Choroid plexus epithelial cell (primary cell): ENCODE measurements at regions not wholly inside any gene's neighbourhood (a gene's known extent, or its start where the extent isn't known, plus 50 kb on each side); places are given as distances from the start of the nearest gene placed in this dataset.
"Not testable (repeated sequence)": the region's sequence is repeated elsewhere in the genome, so short reads cannot be mapped to it uniquely, and the experiment has no call there.

Experiments used
- DNase-seq: peaks from one replicate; pipeline ENCODE4 v3.0.0-alpha.2; 2010; ENCODE audit warnings: low read depth
- H3K4me3 ChIP-seq: 2 replicates; pipeline ENCODE4 v1.5.1; 2011; ENCODE audit warnings: low read depth, mild to moderate bottlenecking, control low read depth, low read length, moderate library complexity
- TF ChIP-seq, protein P1 (sequence below): conservative IDR thresholded peaks from 2 replicates; pipeline ENCODE4 v1.5.1; 2011; ENCODE audit warnings: low read depth, mild to moderate bottlenecking, control low read depth, inconsistent platforms, low read length, moderate library complexity

DNA sequence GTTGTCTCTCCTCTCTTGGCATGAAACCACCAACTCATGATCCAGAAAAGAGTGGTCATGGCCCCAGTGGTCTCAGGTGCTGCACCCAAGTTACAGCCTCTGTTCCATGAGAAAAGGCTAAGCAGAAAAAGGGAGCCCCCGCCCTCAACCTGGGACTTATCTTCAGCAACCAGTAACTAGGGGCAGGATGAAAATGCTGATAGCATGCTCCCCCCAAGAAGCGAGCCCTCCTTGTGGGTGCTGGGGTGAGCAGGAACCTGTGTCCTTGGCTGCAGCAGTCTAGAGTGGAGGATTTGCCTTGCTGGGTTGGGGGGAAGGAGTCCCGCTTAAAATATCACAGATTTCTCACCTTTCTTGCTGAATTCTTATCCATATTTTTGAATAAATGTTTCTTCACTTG lies 490.0 kb downstream of the SUCLG1 start:
- no peak overlapping the region for H3K4me3 ChIP-seq
- DNase-seq = no peak
- TF ChIP-seq, protein P1, sequence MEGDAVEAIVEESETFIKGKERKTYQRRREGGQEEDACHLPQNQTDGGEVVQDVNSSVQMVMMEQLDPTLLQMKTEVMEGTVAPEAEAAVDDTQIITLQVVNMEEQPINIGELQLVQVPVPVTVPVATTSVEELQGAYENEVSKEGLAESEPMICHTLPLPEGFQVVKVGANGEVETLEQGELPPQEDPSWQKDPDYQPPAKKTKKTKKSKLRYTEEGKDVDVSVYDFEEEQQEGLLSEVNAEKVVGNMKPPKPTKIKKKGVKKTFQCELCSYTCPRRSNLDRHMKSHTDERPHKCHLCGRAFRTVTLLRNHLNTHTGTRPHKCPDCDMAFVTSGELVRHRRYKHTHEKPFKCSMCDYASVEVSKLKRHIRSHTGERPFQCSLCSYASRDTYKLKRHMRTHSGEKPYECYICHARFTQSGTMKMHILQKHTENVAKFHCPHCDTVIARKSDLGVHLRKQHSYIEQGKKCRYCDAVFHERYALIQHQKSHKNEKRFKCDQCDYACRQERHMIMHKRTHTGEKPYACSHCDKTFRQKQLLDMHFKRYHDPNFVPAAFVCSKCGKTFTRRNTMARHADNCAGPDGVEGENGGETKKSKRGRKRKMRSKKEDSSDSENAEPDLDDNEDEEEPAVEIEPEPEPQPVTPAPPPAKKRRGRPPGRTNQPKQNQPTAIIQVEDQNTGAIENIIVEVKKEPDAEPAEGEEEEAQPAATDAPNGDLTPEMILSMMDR = no peak

DNA sequence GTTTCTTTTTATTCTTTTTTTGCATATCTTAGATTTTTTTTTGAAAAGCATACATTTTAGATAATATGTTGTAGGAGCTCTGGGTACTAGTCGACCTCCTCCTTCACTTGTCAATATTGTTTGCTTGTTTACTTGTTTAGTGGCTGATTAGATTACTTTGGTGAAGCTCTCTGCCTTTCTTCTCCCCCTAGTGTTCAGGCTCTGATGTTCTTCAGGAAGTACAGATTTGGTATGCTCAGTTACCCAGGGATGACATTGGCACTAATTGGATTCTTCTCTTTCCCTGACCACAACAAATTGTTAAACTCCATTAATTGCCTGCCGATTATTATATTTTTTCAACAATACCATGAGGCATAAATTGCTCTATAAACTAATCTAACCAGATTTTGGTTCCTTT lies 491.2 kb downstream of the SUCLG1 start:
- H3K4me3 ChIP-seq = no peak overlapping the region
- TF ChIP-seq, protein P1 = no peak
- DNase-seq = no peak

DNA sequence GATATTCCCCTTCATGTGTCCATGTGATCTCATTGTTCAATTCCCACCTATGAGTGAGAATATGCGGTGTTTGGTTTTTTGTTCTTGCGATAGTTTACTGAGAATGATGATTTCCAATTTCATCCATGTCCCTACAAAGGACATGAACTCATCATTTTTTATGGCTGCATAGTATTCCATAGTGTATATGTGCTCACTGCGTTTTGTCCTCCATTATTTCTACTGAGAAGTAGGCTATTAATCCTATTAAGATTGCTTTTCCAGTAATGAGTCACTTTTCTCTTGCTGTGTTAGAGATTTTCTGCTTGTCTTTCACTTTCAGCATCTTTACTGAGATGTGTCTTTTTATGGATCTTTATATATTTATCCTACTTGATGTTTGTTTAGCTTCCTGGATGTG lies 492.1 kb downstream of the SUCLG1 start:
- H3K4me3 ChIP-seq, DNase-seq: not testable (repeated sequence)

DNA sequence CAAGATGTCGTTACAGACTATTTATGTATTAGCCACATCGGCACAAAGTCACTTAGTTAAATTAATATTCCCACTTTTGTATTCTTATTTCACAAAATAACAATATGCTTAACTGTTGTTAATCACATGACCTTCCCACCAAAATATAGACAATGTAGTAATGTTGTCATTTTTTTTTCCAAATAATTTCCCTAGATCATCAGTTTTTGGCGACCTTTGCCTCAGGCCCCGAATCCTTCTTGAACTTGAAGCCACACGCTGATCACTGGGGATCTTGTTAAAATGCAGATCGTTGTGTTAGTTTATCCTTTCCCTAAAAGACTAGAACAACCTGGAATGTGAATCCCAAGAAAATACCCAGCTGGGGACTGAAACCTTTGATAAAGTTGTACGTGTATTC lies 497.6 kb downstream of the SUCLG1 start:
- TF ChIP-seq, protein P1 = no peak
- no peak overlapping the region for H3K4me3 ChIP-seq
- DNase-seq = no peak

DNA sequence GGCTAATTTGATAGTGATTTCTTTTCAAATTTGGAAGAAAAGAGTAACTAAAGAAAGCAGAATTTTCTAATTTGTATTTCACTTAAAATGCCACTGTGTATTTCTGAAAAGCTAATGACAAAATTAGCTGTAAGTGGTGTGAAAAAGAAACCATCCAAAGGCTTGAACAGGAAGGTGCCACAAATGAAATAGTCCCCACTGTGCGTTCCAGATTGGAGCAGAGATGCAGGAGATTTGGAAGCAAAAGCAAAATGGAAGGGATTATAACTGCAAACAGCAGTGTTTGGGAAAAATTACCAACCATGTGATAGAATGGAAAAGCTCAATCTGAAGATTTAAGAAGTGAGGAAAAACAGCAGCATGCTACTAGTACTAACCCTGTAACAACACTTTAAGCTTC lies 498.7 kb downstream of the SUCLG1 start:
- TF ChIP-seq, protein P1 = no peak
- DNase-seq = no peak
- H3K4me3 ChIP-seq = no peak overlapping the region

DNA sequence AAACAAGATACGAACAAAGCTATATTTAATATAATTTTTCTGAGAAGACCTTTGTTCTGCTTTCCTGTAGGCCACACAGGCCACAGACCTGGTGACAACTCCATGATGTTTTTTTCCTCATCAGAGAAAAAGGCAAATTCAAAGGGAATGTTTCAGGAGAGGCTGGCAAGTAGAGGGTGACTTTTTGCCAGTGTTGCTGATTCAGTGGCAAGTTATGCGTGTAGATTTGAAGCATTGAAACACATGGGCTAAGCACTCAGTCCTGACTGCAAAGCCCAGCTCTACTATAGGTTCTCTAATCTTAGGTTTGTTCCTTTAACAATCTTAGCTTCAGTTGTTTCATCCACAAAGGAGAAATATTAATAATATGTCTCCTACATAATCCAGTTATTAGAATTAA lies 499.8 kb downstream of the SUCLG1 start:
- DNase-seq = no peak
- H3K4me3 ChIP-seq = no peak overlapping the region
- TF ChIP-seq, protein P1 = no peak

DNA sequence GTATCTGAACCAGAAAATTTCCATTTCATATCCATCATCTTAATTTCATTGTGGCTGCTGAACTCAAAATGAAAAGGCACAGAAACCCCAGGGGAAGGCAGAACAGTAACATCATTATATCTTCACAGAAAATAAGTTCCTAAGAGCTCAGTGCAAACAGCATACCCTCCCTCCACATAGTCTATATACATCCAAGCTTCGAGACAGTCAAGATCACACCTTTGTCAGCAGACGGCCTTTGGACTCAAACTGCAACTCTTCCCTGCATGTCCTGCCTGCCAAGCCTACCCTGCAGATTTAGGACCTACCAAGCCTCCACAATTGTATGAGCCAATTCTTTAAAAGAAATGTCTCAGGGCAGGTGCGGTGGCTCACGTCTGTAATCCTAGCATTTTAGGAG lies 502.1 kb downstream of the SUCLG1 start:
- H3K4me3 ChIP-seq = no peak overlapping the region
- TF ChIP-seq, protein P1 = no peak

DNA sequence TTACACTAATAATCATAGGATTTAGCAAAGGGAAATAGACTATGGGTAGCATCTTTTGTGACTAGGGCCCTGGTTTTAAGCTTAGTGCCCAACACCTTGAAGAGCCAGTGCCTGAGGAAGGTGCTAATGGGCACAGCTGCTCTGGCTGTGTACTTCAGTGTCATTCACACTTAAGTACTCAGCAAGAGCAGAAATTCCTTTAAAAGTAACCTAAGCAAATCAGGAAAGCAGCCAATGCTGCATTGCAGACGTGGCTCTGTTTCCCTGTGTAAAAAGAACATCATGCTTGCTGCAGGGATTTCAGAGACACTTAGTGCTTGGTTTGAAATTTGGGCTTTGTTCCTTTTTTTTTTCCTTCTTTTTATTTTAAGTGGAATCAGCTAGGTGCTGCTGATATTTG lies 505.4 kb downstream of the SUCLG1 start:
- DNase-seq = no peak
- TF ChIP-seq, protein P1 = no peak
- H3K4me3 ChIP-seq = no peak overlapping the region

More for the DNA sequence above, 502.1 kb downstream of the SUCLG1 start:
- no peak for DNase-seq
